ENCODE measurements at regions not wholly inside any gene's neighbourhood (a gene's known extent, or its start where the extent isn't known, plus 50 kb on each side); places are given as distances from the start of the nearest gene placed in this dataset.

GRCh38 chr7:26091933-26092332 is 60.1 kb upstream of the NFE2L3 start:
- TF ChIP-seq, protein P1, sequence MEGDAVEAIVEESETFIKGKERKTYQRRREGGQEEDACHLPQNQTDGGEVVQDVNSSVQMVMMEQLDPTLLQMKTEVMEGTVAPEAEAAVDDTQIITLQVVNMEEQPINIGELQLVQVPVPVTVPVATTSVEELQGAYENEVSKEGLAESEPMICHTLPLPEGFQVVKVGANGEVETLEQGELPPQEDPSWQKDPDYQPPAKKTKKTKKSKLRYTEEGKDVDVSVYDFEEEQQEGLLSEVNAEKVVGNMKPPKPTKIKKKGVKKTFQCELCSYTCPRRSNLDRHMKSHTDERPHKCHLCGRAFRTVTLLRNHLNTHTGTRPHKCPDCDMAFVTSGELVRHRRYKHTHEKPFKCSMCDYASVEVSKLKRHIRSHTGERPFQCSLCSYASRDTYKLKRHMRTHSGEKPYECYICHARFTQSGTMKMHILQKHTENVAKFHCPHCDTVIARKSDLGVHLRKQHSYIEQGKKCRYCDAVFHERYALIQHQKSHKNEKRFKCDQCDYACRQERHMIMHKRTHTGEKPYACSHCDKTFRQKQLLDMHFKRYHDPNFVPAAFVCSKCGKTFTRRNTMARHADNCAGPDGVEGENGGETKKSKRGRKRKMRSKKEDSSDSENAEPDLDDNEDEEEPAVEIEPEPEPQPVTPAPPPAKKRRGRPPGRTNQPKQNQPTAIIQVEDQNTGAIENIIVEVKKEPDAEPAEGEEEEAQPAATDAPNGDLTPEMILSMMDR (IDR thresholded peaks at IDR 0.05) = no peak
- no peak for TF ChIP-seq POLR2A (IDR thresholded peaks at IDR 0.05)
